HuH-7.5 (cell line): ENCODE measurements at regions not wholly inside any gene's neighbourhood (a gene's known extent, or its start where the extent isn't known, plus 50 kb on each side); places are given as distances from the start of the nearest gene placed in this dataset.

ENCODE experiments used
- DNase-seq: peaks from one replicate; pipeline ENCODE4 v3.0.0; 2011; ENCODE audit warnings: low spot score

- DNase-seq, result no peak
These were observed 174.7 kb downstream of the GATA3 start for GRCh38 chr10:8229153-8229552.

DNA sequence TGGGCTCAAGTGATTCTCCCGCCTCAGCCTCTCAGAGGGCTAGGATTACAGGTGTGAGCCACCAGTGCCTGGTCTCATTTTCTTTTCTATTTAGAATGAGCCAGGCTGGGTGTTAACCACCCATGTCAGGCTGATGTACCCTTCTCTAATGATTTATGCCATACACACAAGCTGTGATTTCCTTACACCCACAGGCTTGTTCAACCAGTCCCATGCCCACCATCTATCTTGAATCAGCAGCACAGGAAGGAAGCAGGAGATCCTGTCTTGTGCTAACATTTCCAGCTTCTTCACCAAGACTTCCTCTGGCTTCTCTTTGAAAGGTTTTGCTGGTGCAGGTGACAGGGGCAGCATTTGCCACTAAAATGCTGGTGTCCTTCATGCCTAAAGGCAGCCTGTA is 176.4 kb downstream of the GATA3 start:
- DNase-seq, result no peak

DNA sequence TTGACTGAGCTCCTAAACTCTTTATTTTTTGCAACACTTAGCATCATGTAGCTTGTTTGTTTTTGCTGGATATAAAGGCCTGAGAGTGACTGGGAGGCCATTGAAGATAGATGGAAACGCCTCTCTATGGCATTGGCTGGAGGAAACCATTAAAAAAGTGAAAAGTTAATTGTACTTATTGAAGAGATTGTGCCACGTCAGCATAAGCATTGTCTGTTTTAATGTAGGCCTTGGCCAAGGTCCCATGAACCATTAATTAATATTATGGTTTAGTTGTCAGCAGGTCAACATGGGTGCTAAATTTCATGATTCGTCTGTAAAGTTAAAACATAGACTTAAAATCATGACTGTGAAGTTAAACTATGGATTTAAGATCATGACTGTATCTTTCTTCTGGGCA is 178.6 kb downstream of the GATA3 start:
- no peak for DNase-seq

DNA sequence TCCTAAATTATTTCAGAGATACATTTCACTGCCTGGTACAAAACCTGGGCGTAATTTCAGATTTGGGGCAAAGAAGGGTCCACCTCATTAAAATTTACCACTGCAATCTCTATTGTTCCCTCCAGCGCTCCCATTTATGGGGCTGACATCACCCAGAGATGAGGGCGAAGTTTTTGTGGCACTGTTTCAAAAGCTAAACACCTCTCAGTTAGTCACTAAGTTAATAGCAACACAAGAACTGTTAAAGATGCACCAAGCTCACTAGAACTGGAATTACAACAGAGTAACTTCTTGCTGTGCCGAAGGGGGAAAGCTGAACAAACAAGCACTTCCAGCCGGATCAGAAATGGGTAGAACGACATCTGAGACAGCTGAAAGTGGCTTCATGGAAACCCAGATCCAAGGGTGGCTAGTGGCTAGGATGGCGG is 179.4 kb downstream of the GATA3 start:
- DNase-seq, result no peak

DNA sequence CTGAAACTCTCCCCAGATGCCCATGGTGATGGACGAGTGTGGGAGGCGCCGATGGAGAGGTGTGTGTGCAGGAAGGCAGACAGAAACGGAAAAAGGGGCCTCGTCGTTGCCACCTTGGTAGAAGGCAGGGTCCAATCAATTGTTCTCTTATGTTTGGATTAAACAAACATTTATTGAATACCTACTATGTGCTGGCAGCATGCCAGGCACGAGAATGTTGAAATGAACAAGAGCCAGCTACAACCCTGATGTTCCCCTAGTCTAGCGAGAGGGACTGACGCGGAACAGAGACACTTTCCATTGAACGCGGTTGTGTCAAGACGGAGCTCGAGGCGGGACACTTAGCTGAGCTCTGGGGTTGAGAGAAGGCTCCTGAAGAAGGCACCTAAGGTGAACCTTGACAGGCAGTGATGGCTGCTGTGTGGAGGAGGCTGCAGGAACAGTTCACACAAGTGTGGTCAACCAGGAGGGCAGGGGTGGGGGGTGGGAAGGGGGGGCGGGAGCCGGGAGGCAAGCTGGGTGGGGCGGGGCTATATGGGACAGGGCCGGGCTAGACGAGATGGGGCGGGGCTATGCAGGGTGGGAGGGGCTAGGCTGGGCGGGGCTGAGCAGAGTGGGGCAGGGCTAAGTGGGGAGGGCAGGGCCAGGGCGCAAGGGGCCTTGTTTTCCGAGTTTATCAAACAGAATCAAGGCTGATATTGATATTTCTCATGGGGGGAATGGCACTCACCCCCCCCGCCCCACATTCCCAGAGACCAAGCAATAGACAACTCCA is 181.0 kb downstream of the GATA3 start:
- DNase-seq, result no peak

DNA sequence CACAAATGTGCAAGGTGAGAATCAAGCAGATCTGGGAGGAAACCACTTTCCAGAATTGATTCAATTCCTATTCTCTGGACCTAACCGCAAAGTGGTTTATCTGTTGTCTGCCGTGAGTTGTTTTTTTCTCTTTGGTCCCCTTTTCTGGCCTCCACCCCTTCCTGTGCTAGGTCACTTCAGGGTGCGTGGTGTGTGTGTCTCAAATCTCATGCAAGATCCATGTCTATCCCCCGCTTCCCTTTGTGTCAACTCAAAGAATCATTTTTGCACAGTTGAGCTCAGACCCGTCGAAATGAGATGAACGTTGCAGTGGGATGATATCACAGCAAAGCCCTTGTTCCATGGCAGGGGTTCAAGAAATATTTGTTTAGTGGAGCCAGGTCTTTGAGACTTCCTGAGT is 184.5 kb downstream of the GATA3 start:
- DNase-seq, result no peak

GRCh38 chr10:8240861-8241260 is 186.4 kb downstream of the GATA3 start:
- DNase-seq, result no peak

DNA sequence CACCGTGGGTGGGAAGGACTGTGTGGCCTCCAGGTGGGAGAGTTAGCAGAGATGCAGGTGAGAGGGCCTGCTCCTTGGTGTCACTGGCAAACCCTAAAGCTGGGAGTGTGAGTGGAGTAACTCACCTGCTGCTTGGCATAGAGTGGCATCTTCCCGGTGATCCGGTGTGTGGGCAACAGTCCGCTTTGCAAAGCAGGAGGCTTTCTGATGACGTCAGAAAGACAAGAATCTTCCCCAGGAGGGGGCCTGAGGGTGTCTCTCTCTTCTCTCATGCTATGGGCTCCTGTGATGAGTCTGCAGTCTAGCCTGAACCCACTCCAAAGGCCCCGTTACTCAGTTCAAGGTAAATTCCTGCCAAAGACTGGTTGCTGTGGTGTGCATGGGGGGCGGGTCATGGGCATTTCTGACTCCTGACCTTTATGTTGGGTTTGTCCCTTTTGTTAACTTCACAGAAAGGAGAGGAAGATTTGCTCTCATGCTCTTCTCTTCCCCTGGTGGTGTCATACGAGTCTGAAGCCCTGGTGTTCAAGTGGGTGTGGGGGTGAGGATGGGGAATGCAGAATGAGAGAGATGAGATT is 187.9 kb downstream of the GATA3 start:
- no peak for DNase-seq

- DNase-seq, result no peak
These were observed 190.8 kb downstream of the GATA3 start for GRCh38 chr10:8245131-8245813.

GRCh38 chr10:8245814-8246142 is 191.3 kb downstream of the GATA3 start:
- DNase-seq, result no peak

- DNase-seq, result no peak
These were observed 192.1 kb downstream of the GATA3 start for GRCh38 chr10:8246548-8246947.

GRCh38 chr10:8247191-8247590 is 192.7 kb downstream of the GATA3 start:
- DNase-seq, result no peak

DNA sequence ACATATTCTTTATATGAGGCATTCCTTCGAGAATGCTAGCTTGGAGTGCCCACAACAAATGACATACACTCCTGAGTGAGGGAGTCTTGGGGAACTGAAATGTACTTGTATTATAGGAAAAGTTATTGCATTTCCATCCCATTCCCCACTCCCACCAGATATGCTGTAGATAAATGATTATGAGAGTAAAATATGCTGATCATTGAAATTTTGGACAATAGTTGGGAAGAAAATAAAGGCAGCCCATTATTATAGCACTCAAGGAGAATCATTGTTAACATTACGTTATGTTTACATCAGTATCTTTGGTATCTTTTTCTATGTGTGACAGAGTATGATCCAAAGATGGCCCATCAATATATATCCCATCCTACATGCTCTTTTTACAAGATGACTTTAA is 194.4 kb downstream of the GATA3 start:
- DNase-seq, result no peak

- DNase-seq, result no peak
These were observed 199.9 kb downstream of the GATA3 start for GRCh38 chr10:8254350-8254749.

- no peak for DNase-seq
These were observed 200.8 kb downstream of the GATA3 start for GRCh38 chr10:8255301-8255700.

DNA sequence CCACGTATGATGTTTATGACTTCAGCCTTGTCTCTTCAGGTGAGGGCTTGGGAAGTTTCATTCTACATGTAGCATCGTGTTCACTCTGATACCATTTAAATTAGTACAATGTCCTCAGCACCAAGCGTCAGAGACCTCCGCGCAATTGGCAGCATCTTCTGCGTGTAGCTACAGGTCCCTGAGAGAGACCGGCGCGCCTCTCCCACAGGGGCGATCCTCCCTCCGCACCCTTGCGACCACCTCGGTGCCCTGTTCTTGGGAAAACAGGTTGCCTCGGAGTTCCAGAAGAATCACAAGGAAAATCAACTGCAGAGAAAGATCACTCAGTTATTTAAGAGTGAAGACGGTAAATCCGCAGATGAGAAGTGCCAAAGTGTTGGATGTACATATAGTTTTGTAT is 206.2 kb downstream of the GATA3 start:
- DNase-seq, result no peak

- DNase-seq, result no peak
These were observed 207.8 kb downstream of the GATA3 start for GRCh38 chr10:8262317-8262716.

DNA sequence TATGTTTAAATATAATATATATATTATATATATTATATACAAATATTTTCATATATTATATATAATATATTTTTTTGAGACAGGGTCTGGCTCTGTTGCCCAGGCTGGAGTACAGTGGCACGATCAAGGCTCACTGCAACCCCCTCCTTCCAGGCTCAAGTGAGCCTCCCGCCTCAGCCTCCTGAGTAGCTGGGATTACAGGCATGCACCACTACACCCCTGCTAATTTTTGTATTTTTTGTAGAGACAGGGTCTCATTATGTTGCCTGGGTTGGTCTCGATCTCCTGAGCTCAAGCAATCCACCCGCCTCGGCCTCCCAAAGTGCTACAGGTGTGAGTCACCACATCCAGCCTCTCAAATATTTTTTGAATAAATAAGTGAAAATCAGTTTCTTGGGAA is 215.5 kb downstream of the GATA3 start:
- DNase-seq, result no peak

- no peak for DNase-seq
These were observed 218.4 kb downstream of the GATA3 start for GRCh38 chr10:8272794-8273425.

DNA sequence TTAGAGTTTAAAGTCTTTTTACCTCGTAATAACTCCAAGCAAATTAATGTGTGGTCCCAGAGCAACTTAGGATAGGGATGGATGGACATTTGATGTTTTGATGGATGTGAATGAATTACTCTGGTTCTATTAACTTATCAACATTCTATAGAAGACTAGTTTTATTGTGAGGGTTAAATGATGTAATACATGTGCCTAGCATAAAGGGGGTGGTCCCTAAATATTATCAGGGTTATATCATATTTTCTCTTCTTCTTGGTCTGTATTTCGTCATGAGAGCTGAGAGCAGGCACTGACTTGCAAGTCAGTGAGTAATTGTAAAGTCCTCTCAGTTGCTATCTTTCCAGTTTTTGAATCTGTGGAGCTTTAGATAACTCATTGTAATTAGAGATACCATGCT is 219.3 kb downstream of the GATA3 start:
- no peak for DNase-seq

- DNase-seq, result no peak
These were observed 221.4 kb downstream of the GATA3 start for GRCh38 chr10:8275911-8276310.

- DNase-seq, result no peak
These were observed 223.6 kb downstream of the GATA3 start for GRCh38 chr10:8278099-8278498.

- no peak for DNase-seq
These were observed 225.1 kb downstream of the GATA3 start for GRCh38 chr10:8279598-8279997.
